ENCODE measurements at regions not wholly inside any gene's neighbourhood (a gene's known extent, or its start where the extent isn't known, plus 50 kb on each side); places are given as distances from the start of the nearest gene placed in this dataset.

DNA sequence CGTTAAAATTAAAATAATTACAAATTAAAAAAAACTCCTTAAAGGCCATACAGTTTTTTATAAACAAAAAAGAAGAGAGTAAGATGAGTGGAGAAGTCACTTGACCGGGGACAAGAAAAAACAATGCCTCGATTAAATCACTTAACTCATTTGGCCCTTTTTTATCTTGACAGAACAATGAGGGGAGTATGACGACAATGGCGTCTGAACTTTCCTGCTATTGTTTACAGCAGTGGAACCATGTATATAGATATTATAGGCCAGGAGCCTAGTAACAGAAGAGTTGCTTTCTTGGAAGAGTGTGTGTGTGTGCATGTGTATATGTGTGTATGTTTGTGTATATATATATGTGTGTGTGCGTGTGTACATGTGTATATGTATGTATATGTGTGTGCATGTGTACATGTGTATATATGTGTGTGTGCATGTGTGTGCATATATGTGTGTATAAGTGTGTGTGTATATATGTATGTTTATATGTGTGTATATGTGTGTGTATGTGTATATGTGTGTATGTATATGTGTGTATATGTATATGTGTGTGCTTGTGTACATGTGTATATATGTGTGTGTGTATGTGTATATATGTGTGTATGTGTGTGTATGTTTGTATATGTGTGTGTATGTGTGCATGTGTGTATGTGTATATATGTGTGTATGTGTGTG lies 153.4 kb upstream of the FAT1 start:
- no peaks in the 10 kb centered on the region for H3K79me2 ChIP-seq (ENCODE audit: control insufficient read depth in 1 of 2, insufficient read depth in 2 of 2, low read length in 2 of 2)
- no peak for FAIRE-seq
- WGBS, 2 experiments (ENCODE audit: extremely low coverage in 1 of 2, insufficient coverage in 1 of 2, insufficient read length in 1 of 2, insufficient replicate concordance in 2 of 2, low coverage in 1 of 2, low lambda C conversion rate in 2 of 2, missing lambda C conversion rate in 1 of 2), result 89% methylated on average over 6 of the region's 6 CpGs; no CpG with 5 or more reads in 1 of the 2 experiments
- TF ChIP-seq SAP30 (IDR thresholded peaks at IDR 0.05; ENCODE audit: insufficient read depth, insufficient replicate concordance, low read length) (no peak), CBX8 (IDR thresholded peaks at IDR 0.05; ENCODE audit: borderline replicate concordance, low read depth, low read length) (no peak), TCF12 (IDR thresholded peaks at IDR 0.05; ENCODE audit: low read depth, low read length) (no peak), TEAD4 (IDR thresholded peaks at IDR 0.05; ENCODE audit: low read depth, low read length) (no peak), SP1 (IDR thresholded peaks at IDR 0.05; ENCODE audit: low read depth, low read length) (no peak), KDM5A (IDR thresholded peaks at IDR 0.05; ENCODE audit: low read length) (no peak), SP4 (IDR thresholded peaks at IDR 0.05; ENCODE audit: low read length) (no peak), ZNF274 (IDR thresholded peaks at IDR 0.05; ENCODE audit: borderline replicate concordance, extremely low read depth, low read length) (no peak)

More for the DNA sequence above, 153.4 kb upstream of the FAT1 start:
- H4K5ac ChIP-seq (ENCODE audit: insufficient read length, low read depth, low read length), result no peak overlapping the region
- H3K4me2 ChIP-seq (ENCODE audit: insufficient read depth in 1 of 2, low read depth in 2 of 2, low read length in 2 of 2), result no peak overlapping the region
- no peaks in the 10 kb centered on the region for H3K27me3 ChIP-seq (replicated peaks in 1 of 4; ENCODE audit: control insufficient read depth in 3 of 4, extremely low read depth in 1 of 4, insufficient read depth in 3 of 4, low read length in 3 of 4)
- no peak overlapping the region for H2BK15ac ChIP-seq (ENCODE audit: low read length)
- H3K4me3 ChIP-seq (ENCODE audit: extremely low read depth in 1 of 4, insufficient read depth in 2 of 4, low read depth in 3 of 4, low read length in 4 of 4), result no peak overlapping the region
- ChIA-PET POLR2A (ENCODE audit: partially characterized antibody) (no interaction called here), CTCF (ENCODE audit: partially characterized antibody) (no interaction called here)
- H3K23ac ChIP-seq (ENCODE audit: insufficient read length), result no peak overlapping the region
- no peak overlapping the region for H3K56ac ChIP-seq (replicated peaks; ENCODE audit: insufficient read length, low read depth, low read length)
- H2BK20ac ChIP-seq (ENCODE audit: low read length), result no peak overlapping the region
- no peak overlapping the region for H3K27ac ChIP-seq (ENCODE audit: low read depth, low read length)
- no peaks in the 10 kb centered on the region for H3K36me3 ChIP-seq (ENCODE audit: control insufficient read depth in 2 of 4, insufficient read depth in 4 of 4, low read length in 3 of 4)
- H3K14ac ChIP-seq (ENCODE audit: insufficient read length), result no peak overlapping the region
- H2BK12ac ChIP-seq (ENCODE audit: low read depth, low read length), result no peak overlapping the region
- no peak overlapping the region for H3K18ac ChIP-seq (ENCODE audit: extremely low read depth, low read length)
- H2AK5ac ChIP-seq (ENCODE audit: low read depth, low read length), result no peak overlapping the region
- no peak overlapping the region for H3K4ac ChIP-seq (replicated peaks; ENCODE audit: insufficient read length, low read depth, low read length)
- no peaks in the 10 kb centered on the region for H3K79me1 ChIP-seq (ENCODE audit: low read depth, low read length)
- peaks cover 2% of the 10 kb centered on the region in 2 experiments; a peak in 2 of 4 replicates for H3K9me3 ChIP-seq (ENCODE audit: insufficient read depth in 2 of 2, low read depth in 1 of 2, low read length in 1 of 2)
- H4K91ac ChIP-seq (replicated peaks; ENCODE audit: insufficient read length, low read length), result no peak overlapping the region
- no peak overlapping the region for H4K8ac ChIP-seq (ENCODE audit: extremely low read depth, insufficient read depth, low read length)
- H4K20me1 ChIP-seq (replicated peaks in 1 of 2; ENCODE audit: control insufficient read depth in 1 of 2, insufficient read depth in 2 of 2, low read length in 2 of 2), result no peaks in the 10 kb centered on the region
- no peak overlapping the region for H3K9ac ChIP-seq (replicated peaks in 1 of 4; ENCODE audit: extremely low read depth in 1 of 4, low read depth in 3 of 4, low read length in 3 of 4)
- H2BK120ac ChIP-seq (replicated peaks; ENCODE audit: low read depth, low read length), result no peak overlapping the region
- peaks cover 3% of the 10 kb centered on the region; the same call in 1 of the 2 replicates for H3K23me2 ChIP-seq (ENCODE audit: low read depth, low read length)
- no peak overlapping the region for H2AFZ ChIP-seq (ENCODE audit: low read length)
- no peak overlapping the region for H2BK5ac ChIP-seq (ENCODE audit: low read depth, low read length)
- H3K4me1 ChIP-seq (replicated peaks in 1 of 4; ENCODE audit: control insufficient read depth in 3 of 4, insufficient read depth in 4 of 4, low read length in 3 of 4), result no peaks in the 10 kb centered on the region
- no peak for DNase-seq (ENCODE audit: low read depth in 1 of 2, low spot score in 2 of 2)

Data from H1 (cell line).